Caco-2 (cell line): ENCODE measurements at regions not wholly inside any gene's neighbourhood (a gene's known extent, or its start where the extent isn't known, plus 50 kb on each side); places are given as distances from the start of the nearest gene placed in this dataset.

Experiments used
- BruUV-seq: library from RNA; stranded (reverse); fragments of 400-500 nt; replicated peaks from 2 replicates; lab custom pipeline; 2021; lab: Mats Ljungman, UMichigan
- CTCF ChIA-PET: fragments of 300-600 bp; sonication (Branson Sonifier 250); formaldehyde crosslinking; loops from one replicate; lab custom pipeline; 2022; ENCODE audit warnings: antibody characterized with exemption; lab: Charles Lee
- POLR2A ChIA-PET: fragments of 300-600 bp; sonication (Branson Sonifier 250); formaldehyde crosslinking; loops from one replicate; lab custom pipeline; 2022; ENCODE audit warnings: antibody characterized with exemption; lab: Charles Lee
- DNase-seq, 2 experiments: peaks; one replicate each; pipeline versions ENCODE4 v3.0.0 to v3.0.0-alpha.2; 2020 to 2022
- H3K27me3 ChIP-seq: replicated peaks from 2 replicates; pipeline ENCODE4 v1.6.0; 2011; ENCODE audit warnings: low read length; ENCODE audit not compliant: control insufficient read depth, insufficient read depth
- H3K36me3 ChIP-seq: 2 replicates; pipeline ENCODE4 v1.5.1; 2011; ENCODE audit warnings: low read length; ENCODE audit not compliant: control insufficient read depth, insufficient read depth
- H3K4me1 ChIP-seq: fragments of 250-450 bp; sonication (Bioruptor Pico); 2 replicates; pipeline ENCODE4 v1.5.1; 2020; ENCODE audit warnings: mild to moderate bottlenecking
- H3K4me3 ChIP-seq: 2 replicates; pipeline ENCODE4 v1.5.1; 2011; ENCODE audit warnings: low read depth, mild to moderate bottlenecking, control low read depth, low read length
- H3K9me3 ChIP-seq: fragments of 250-450 bp; sonication (Bioruptor Pico); 2 replicates; pipeline ENCODE4 v1.5.1; 2020; ENCODE audit warnings: mild to moderate bottlenecking, moderate library complexity
- H3K27ac Mint-ChIP-seq: one replicate; pipeline ENCODE4 v1.8.0; 2022; ENCODE audit warnings: mixed read lengths; ENCODE audit not compliant: unreplicated experiment
- H3K27me3 Mint-ChIP-seq: one replicate; pipeline ENCODE4 v1.8.0; 2022; ENCODE audit warnings: mixed read lengths; ENCODE audit not compliant: insufficient read depth, unreplicated experiment
- H3K36me3 Mint-ChIP-seq: one replicate; pipeline ENCODE4 v1.8.0; 2022; ENCODE audit warnings: mild to moderate bottlenecking, mixed read lengths; ENCODE audit not compliant: insufficient read depth, unreplicated experiment
- H3K4me1 Mint-ChIP-seq: one replicate; pipeline ENCODE4 v1.8.0; 2022; ENCODE audit warnings: low read depth, mixed read lengths; ENCODE audit not compliant: unreplicated experiment
- H3K4me3 Mint-ChIP-seq: one replicate; pipeline ENCODE4 v1.8.0; 2022; ENCODE audit warnings: mild to moderate bottlenecking, moderate library complexity, mixed read lengths; ENCODE audit not compliant: unreplicated experiment
- H3K9me3 Mint-ChIP-seq: one replicate; pipeline ENCODE4 v1.8.0; 2022; ENCODE audit warnings: mixed read lengths; ENCODE audit not compliant: unreplicated experiment
- CTCF ChIP-seq, 2 experiments: fragments of 200-600 bp in 1 of 2; IDR thresholded peaks; 1 replicate in 1 of 2; 2 replicates in 1 of 2; pipeline versions ENCODE4 v1.5.1 to v1.8.0; 2011 to 2022; ENCODE audit warnings: antibody characterized with exemption in 1 of 2, control low read depth in 1 of 2, inconsistent platforms in 1 of 2, low read depth in 1 of 2, low read length in 1 of 2, mild to moderate bottlenecking in 1 of 2, moderate library complexity in 1 of 2; ENCODE audit not compliant: insufficient read depth in 1 of 2, severe bottlenecking in 1 of 2, unreplicated experiment in 1 of 2
- intact Hi-C: fragments of 100-400 bp; cut with micrococcal nuclease; formaldehyde crosslinking; loops from one replicate; pipeline ENCODE4 v1.10.0; 2022; ENCODE audit not compliant: unreplicated experiment

- H3K4me1 ChIP-seq = peaks cover 9% of the 10 kb centered on the region
- H3K9me3 ChIP-seq = no peaks in the 10 kb centered on the region
- H3K4me3 Mint-ChIP-seq = no peak overlapping the region
- no peaks in the 10 kb centered on the region for H3K36me3 ChIP-seq
- no peaks in the 10 kb centered on the region for H3K9me3 Mint-ChIP-seq
- no peaks in the 10 kb centered on the region for H3K27me3 ChIP-seq
- peaks cover 11% of the 10 kb centered on the region for H3K4me1 Mint-ChIP-seq
- no peak for DNase-seq
- no peaks in the 10 kb centered on the region for H3K36me3 Mint-ChIP-seq
- no TSS peak for BruUV-seq
- no peaks in the 10 kb centered on the region for H3K27me3 Mint-ChIP-seq
- H3K27ac Mint-ChIP-seq = no peak overlapping the region
- CTCF ChIA-PET = no interaction called here
- intact Hi-C loops = no loop called here
- no peak overlapping the region for H3K4me3 ChIP-seq
- TF ChIP-seq CTCF (IDR thresholded peaks at IDR 0.05; ENCODE audit: insufficient read depth in 1 of 2, low read depth in 1 of 2, low read length in 1 of 2, severe bottlenecking in 1 of 2, unreplicated experiment in 1 of 2) = no peak
- POLR2A ChIA-PET = no interaction called here
Measured at GRCh38 chr3:66121318-66121717, 82.6 kb upstream of the MAGI1 start.

GRCh38 chr3:66115858-66116654 lies 77.3 kb upstream of the MAGI1 start:
- H3K27me3 ChIP-seq = no peaks in the 10 kb centered on the region
- intact Hi-C loops = loop anchor here (5.0 kb wide), 2 partner anchors 34 to 79 kb away; partner anchors contain the start of gene MAGI1
- no peaks in the 10 kb centered on the region for H3K36me3 ChIP-seq
- no peak for TF ChIP-seq CTCF (IDR thresholded peaks at IDR 0.05; ENCODE audit: insufficient read depth in 1 of 2, low read depth in 1 of 2, low read length in 1 of 2, severe bottlenecking in 1 of 2, unreplicated experiment in 1 of 2)
- no peak overlapping the region for H3K4me3 ChIP-seq
- peak overlapping the region; percentile 50 for H3K4me3 Mint-ChIP-seq
- H3K4me1 ChIP-seq = peaks cover 23% of the 10 kb centered on the region
- no peaks in the 10 kb centered on the region for H3K9me3 Mint-ChIP-seq
- ChIA-PET POLR2A (interaction anchor here (1.3 kb wide), 1 partner anchor 163 kb away, joined by 3 read pairs; no protein-coding TSS in a partner anchor), CTCF (no interaction called here)
- peak; percentile 75 to 84 for DNase-seq
- peak overlapping the region; percentile 86 for H3K27ac Mint-ChIP-seq
- BruUV-seq = TSS peak; percentile 38
- no peaks in the 10 kb centered on the region for H3K9me3 ChIP-seq
- no peaks in the 10 kb centered on the region for H3K27me3 Mint-ChIP-seq
- H3K4me1 Mint-ChIP-seq = peaks cover 23% of the 10 kb centered on the region
- peaks cover 5% of the 10 kb centered on the region for H3K36me3 Mint-ChIP-seq

GRCh38 chr3:66113542-66113941 lies 74.8 kb upstream of the MAGI1 start:
- no peak for DNase-seq
- no peaks in the 10 kb centered on the region for H3K9me3 Mint-ChIP-seq
- peaks cover 17% of the 10 kb centered on the region for H3K4me1 Mint-ChIP-seq
- no peak overlapping the region for H3K4me3 ChIP-seq
- H3K36me3 Mint-ChIP-seq = peaks cover 5% of the 10 kb centered on the region
- no peaks in the 10 kb centered on the region for H3K36me3 ChIP-seq
- H3K27me3 Mint-ChIP-seq = no peaks in the 10 kb centered on the region
- ChIA-PET CTCF (no interaction called here), POLR2A (no interaction called here)
- H3K9me3 ChIP-seq = no peaks in the 10 kb centered on the region
- intact Hi-C loops = no loop called here
- BruUV-seq = no TSS peak
- no peak for TF ChIP-seq CTCF (IDR thresholded peaks at IDR 0.05; ENCODE audit: insufficient read depth in 1 of 2, low read depth in 1 of 2, low read length in 1 of 2, severe bottlenecking in 1 of 2, unreplicated experiment in 1 of 2)
- no peak overlapping the region for H3K27ac Mint-ChIP-seq
- H3K4me3 Mint-ChIP-seq = no peak overlapping the region
- H3K4me1 ChIP-seq = peaks cover 23% of the 10 kb centered on the region
- no peaks in the 10 kb centered on the region for H3K27me3 ChIP-seq
